Hepatic stellate cell (primary cell): ENCODE measurements at regions not wholly inside any gene's neighbourhood (a gene's known extent, or its start where the extent isn't known, plus 50 kb on each side); places are given as distances from the start of the nearest gene placed in this dataset.

Source experiments
- DNase-seq: peaks from one replicate; pipeline ENCODE4 v3.0.0; 2011; ENCODE audit warnings: low spot score

DNA sequence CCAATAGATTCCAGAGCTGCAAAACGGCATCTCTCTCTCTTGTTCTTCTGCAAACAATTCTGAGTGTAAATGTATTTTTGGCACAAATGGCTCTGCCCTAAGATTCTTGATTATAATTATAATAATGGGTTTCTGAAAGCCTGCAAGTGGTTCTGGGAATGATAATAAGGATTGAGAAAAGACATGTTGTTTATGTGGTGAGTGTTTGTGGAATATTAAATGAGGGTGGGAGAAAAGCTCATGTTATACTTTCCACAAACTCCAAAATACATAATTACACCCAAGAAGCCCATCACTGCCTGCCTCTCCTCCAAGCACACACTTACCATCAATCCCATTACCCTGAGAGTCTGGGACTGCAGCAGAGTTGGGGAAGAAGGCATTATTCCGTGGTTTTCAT is 460.0 kb upstream of the BRINP1 start:
- no peak for DNase-seq

DNA sequence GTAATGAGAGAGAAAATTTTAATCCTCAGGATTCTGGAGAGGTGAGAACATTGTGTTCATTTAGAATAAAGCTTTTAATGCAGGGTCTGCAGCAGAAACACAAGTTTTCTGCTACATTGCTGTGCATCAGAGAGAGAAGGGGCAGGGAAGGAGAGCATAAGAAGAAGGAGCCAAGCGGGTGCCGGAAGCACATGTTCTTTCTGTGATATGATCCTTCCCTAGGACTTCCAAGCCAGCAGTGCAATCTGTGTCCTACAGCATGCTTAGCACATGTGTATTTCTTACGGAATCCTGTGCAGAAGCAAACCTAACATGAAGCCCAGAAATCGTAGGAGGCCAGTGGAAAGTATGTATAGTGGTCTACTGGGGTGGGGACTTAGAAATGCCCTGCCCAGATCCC is 458.3 kb upstream of the BRINP1 start:
- no peak for DNase-seq

DNA sequence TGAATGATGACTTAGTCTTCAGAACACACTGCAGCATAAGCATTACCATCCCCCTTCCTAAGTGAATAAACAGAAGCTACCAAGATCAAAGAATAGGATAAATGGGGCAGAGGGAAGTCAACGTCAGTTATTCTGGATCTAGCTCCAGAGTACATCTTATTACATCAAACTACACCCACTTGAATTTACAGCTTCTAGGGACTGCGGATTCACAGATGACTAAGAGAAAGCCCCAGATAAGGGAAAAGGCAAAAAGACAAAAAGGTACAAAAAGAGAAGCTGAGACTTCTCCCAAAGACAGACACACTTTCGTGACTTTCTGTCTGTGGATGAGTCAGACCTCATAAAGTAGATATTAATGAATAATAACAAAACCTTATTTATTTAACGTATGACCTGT is 457.9 kb upstream of the BRINP1 start:
- DNase-seq: no peak

DNA sequence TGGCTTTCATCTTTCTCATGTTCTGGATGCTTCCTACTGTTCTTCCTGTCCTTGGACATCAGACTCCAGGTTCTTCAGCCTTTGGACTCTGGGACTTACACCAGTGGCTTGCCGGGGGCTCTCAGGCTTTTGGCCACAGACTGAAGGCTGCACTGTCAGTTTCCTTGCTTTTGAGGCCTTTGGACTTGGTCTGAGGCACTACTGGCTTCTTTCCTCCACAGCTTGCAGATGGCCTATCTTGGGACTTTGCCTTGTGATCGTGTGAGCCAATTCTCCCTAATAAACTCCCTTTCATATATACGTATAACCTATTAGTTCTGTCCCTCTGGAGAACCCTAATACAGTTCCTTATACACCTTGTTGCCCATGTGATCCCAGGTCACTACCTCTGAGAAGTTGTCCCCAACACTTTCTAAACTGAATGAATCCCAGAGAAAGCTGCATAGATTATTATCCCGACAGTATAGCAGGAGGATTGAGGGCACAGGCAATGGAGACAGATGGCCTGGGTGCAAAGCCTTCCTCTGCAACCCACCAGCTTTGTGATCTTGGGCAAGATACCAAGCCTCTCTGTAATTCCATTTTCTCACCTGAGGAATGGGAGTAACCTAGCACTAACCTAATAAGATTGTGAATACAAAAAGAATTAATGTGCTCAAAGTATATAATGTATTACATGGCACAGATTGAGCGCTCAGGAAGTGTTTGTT is 449.6 kb upstream of the BRINP1 start:
- DNase-seq: no peak

DNA sequence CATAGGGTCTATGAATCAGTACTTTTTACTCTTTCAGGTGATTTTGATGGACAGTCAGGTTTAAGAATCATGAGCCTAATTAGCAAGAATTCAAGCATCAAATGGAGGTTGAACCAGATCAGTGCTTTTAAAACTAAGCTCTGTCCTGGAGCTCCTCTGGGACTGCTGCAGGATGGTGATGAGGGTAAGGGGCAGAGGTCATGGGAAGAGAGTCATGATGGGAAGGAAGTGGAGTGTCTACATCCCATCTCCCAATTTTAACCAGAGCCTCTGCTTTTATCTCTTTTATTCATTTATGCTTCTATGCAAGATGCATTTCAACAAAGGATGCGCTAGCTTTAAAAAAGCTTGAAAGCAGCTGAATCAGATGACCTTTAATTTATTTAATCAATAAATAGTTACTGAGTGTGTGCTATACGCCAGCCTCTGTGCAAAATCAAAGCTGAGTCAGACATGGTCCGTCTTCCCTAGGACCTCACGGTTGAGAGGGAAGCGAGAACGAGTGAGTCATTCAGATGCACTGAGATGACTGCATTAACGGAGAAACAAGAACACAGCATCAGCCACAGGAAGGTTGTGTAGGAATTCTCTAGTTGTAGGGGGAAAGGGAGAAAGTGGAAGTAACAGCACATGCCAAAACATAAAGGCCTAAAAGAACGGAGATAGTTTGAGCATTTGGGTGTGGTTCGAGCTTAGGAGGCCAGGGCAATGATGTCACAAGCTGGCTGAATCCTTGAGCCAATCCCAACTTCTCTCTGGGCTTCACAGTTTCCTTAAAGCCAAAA is 441.6 kb upstream of the BRINP1 start:
- no peak for DNase-seq

DNA sequence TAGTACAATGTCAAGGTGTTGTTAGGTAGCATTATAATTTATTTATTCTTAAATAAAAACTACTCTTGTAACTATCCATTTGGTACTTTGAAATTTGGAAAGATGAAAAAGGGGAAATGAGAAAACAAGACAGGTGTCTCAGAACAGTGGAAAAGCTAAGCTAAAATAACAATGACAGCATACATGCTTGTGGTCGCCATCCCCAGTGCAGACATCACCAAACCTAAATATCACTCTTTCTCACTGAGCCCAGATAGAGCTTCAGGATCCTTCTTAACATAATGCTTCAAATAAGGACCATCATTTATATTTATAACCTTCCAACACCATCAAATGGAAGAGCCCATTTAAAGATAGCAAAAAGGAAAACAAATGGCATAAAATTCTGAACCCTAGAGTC is 434.4 kb upstream of the BRINP1 start:
- no peak for DNase-seq

DNA sequence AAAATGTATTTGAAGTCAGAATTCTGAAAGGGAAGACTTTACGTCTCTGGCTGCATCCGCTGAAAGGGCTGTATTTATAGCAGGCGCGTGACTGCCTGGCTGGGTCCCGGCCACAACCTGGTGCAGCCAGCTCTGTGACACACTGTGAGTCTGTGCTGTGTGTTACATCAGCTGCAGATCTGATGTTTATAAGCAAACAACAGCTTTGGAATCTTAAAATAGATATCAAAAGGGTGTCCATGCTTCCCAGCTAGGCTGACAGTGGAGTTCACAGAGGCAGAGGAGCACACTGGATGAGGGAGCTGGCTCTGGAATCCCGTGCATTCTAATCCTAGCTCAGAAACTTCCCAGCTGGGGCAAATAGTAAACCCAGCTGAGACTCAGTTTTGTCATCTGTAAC is 433.4 kb upstream of the BRINP1 start:
- no peak for DNase-seq

DNA sequence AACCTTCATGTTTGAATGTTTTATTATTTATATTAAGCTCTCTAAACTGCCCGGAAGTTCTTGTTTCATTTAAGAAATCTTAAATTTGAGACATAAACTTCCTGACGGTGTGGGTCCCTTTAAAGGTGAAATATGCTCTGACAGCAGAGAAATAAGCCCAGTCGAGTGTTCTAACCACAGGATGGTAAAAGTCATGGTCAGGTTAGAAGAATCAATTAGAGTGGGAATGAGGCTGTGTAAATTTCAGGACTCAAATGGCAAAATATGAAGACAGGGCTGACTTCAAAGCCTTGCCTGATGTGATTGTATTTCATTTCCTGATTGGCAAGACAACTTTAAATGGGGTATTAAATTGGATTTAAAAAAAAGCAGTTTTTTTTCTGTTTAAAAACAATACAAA is 432.9 kb upstream of the BRINP1 start:
- DNase-seq: no peak

DNA sequence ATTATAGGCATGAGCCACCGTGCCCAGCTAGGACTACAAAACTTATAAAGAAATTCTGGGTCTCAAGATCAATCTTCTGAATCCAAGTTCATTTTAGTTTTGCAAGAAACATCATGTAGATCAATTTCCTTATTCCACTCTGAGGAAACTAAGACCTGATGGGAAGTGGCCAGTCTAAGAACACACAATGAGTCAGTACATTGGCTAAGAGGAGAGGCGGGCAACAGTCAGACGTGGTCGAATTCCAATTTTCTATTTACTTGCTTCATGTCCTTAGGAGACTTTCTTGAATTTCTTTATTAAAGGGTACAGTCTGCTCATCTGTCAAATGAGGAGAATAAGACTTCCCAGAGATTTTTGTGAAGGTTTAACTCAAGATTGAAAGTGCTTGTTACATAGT is 432.1 kb upstream of the BRINP1 start:
- no peak for DNase-seq

DNA sequence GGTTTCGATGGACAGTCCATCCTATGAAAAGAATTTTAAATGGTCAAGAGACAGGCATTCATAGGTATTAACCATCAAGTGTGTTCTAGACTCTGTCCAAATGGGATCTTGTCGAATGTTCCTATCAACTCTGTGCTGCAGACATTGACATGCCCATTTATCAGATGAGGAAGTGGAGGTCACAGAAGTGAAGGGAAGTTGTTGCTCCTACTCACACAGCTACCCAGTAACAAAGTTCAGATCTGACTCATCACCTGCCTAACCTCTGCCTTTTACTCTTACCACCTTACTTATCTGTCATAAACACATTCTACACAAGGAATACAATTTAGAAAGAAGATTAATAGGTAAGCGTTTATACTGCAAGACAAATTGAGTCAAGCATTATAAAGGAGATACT is 426.2 kb upstream of the BRINP1 start:
- DNase-seq: no peak

DNA sequence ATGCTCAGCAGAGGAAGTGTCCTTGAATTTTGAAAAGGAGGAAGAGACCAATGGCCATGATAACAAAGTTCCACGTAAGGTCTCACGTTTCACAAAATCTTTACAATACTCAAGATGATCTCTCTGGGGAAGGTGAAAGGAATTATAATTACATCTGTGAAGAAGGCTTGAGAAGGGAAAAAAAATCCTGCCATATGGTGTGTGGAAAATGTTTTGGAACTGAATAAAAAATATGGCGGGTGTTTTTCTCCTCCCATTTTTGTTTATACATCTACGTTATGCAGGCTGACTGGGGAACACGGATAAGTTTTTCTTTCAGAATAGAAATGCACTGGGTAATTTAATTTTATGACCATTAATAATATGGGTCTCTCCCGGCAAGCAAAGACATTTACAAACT is 425.6 kb upstream of the BRINP1 start:
- no peak for DNase-seq

DNA sequence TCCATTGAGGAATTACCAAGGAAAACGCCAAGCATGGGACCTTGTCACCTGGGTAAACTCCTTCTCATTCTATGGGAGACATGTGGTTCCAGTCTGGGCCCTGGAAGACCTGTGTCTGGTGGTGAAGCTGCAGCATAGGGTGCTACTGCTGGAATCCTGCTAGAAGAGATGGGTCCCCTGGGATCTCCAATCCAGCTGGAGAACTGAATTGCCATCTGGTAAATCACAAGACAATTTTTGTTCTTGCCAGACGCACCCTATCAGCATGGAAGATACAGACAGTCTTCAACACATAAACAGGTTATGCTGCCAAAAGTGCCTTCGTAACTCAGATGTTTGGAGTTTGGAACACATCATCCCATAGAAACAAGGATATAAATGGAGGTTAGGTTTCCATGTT is 424.0 kb upstream of the BRINP1 start:
- DNase-seq: no peak

DNA sequence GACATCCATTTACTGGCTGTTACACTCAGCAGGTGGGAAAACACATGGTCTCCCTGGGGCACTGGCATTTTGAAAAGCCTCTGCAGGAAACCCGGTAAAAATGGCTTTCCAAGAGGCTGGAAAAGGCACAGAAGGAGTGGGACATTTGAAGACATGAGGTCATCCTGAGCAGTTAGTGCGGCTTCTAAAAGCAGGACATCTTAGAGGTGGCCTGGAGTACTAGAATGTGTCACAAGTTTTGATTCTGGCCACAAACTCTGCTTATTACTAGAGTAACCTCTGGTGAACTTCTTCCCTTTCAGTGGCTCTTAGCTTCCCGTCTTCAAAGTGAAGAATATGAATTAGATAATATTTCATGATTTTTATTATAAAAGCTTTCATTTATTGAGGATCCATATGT is 423.0 kb upstream of the BRINP1 start:
- DNase-seq: no peak

DNA sequence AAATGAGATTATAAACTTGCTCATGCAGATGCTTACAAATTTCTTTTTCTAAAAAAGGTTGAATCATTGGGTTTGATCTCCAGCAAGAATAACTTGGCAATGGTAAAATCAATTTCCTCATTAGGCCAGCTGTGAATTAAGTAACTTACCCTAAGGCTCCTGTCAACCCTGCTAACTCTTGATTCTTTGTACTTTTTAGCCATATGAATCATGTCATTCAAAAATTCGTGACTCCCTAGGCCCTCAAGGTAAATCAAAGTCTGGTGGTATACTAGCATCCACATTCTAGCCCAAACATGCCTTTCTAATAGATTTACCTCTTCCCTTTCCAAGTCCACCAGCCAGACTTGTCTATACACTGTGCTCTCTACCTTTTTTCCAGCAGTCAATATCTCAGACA is 420.8 kb upstream of the BRINP1 start:
- DNase-seq: no peak

DNA sequence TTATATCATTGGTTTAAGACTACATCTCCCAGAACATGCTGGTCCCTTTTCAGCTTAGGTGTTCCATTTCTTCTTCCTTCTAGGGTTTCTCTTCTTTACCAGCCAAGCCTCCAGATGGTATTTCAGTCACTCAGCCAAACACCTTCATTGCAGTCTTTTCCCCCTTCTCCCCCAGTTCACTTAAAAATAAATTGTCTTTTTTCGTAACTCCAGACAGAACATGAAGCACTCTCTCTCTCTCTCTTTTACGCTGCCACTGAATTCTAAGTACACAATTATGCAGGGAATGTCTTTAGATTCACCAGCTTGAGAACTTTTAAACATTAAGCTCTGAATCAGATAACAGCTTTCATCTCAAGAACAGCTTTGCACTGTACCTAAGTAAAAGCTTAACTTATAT is 419.7 kb upstream of the BRINP1 start:
- DNase-seq: no peak

DNA sequence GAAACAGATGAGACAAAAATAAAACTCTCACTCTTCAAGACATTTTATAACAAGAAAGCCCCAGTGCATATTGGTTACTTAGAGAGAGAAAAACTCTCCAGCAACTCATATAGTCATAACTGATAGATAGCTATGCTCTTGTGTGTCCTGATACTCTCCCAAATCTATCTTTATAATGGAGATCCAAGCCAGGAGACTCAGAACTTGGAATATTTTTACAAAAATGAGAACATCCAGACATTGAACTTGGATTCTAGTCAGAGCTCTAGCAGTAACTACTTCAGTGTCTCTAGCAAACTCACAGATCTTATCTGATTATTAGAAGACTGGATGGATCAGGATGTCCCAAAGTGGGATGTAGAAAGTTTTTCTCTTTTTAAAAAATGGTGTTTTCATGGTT is 412.7 kb upstream of the BRINP1 start:
- DNase-seq: no peak

DNA sequence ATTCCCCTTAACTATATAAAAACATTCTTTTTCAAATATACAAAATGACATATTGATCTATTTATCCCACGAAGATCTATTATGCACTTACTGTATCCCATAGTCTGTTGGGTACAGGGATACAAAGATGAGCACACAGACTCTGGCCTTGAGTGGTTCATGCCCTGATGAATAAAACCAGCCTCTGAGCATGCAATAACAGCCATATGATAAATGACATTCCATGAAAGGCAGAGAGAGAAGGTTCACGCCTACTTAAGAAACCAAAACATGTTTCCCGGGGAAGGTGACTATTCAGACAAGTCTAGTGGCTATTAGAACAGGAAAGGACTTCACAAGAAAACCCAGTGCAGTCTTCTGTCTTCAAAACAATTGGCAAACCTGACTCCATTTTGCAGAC is 406.2 kb upstream of the BRINP1 start:
- no peak for DNase-seq

DNA sequence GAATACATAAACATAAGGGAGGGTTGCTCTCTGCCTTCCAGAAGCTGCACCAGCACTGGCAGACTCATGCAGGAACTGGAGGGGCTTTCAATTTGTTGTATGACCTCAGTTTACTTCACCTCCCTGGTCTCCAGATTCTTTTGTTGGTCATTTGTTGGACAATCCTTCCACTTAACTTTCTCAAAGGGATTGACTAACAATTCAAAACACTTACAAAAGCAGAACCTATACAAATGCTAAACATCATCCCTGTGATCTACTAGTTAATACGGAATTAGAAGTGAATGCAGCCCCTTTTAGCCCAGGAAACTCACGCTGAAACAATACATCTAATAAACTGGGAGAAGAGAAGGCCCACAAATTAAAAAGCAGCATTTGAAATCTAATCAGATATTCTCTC is 404.6 kb upstream of the BRINP1 start:
- no peak for DNase-seq

DNA sequence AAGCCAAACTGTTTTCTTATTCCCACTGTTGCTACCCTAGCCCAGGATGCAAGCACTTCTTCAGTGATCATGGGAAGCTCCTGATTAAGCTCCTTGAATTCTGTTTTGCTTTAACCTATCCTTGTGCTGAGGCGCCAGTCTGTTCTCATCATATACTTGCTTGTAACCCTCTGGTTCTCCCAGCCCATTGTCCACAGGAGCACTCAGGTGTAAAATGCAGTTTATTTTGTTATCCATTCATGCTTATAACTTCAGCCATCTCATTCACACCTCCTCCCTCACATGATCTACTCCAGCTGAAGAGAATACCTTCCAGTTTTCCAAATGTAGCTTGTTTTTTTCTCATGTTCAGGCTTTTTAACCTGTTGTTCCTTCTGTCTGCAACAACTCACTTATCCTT is 402.1 kb upstream of the BRINP1 start:
- no peak for DNase-seq

DNA sequence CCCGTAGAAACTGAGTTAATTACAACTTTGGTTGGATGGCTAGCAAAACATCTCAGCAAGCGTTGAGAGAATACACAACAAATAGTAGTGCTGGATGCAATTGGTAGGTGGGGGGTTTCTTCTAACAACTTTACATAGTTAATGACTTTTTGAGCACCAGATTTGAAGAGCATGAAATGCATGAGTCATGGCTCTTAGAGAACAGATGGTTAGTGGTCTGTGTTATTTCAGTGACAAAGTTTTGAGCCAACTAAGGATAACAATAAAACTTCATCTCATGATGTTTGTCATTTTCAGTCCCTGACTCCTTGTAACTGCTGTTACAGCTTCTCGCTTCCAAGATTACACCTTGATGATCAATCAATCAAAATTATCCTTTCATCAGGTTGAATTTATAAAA is 399.0 kb upstream of the BRINP1 start:
- DNase-seq: no peak

DNA sequence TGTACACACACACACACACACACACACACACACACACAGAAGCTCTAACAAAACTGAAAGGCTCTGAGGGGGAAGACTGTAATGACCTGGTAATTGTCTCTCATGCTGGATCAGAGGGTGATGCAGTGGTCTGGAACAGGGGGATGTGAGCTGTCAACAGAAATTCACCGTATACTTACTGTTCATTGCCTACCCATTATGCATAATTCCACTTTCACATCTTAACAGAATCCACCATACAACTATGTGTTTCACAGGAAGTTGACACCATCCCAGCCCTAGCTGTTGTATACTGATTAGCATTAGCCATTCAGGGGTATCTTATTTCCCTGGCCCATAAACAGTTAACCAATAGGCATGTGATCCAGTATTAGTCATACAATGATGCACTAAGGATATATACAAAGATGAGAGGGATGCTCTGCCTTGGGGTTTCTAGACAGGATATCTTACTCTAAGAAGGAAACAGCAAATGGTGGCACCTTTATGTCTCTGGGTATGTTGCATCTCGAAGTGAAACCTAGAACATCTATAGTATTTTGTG is 396.5 kb upstream of the BRINP1 start:
- DNase-seq: no peak

DNA sequence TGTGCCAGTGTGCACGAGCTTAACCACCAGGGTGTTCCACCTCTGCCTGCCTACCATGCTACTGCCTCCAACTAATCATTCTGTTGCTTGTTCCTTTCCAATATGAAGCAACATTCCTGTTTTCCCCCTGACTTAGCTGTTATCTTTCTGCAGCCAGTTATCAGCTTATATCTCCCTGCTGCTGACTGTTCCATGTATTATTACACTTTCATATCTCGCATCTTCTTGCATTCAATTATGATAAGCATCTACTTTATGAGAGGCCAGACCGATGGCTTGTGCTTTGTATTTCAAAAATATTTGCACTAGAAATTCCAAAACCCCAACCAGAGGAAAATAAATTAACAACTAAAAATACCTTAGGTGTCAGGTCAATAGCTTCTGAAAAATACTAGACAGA is 394.0 kb upstream of the BRINP1 start:
- DNase-seq: no peak

DNA sequence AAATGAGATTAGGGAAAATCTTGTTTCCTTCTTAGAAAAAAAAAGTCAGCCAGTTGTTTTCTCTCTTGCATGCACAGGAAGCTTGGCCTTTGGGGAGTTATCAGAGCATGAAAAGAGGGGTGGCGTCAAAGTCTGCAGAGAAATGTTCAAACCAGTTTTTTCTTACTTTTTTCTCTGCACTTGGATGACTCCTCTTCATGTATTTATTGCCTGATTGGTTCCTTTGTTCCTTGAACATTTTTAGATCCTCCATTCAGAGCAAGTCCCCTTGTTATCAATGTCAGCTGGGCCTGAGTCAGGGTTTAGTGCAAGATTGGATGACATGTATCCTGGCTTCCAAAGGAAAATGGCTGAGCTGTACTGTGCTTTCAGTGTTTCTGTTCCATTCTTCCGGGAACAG is 392.6 kb upstream of the BRINP1 start:
- no peak for DNase-seq

DNA sequence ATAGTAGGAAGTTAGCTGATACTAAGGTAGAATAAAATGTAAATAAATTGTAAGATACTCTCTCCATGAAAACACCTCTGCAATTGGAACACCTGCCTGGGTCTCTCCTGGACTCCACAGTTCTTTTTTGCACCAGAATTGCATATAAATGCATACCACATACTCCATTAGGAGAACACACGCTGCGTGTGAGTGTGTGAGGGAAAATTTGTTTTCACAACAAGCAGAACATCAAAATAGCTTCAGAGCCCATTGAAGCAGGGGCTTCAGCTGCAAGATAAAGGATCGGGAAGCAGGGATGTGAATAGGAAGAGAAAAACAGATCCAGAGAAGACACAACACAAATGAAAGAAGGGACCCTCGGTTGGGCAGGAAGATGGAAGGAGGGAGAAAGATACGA is 389.8 kb upstream of the BRINP1 start:
- DNase-seq: no peak
